ENCODE measurements at regions not wholly inside any gene's neighbourhood (a gene's known extent, or its start where the extent isn't known, plus 50 kb on each side); places are given as distances from the start of the nearest gene placed in this dataset.
"Not testable (repeated sequence)": the region's sequence is repeated elsewhere in the genome, so short reads cannot be mapped to it uniquely, and the experiment has no call there.

- ATAC-seq (no peak), DNase-seq (no peak)
Observed at GRCh38 chr14:56351861-56352260, 227.7 kb upstream of the TMEM260 start.

GRCh38 chr14:56352999-56353398, 226.6 kb upstream of the TMEM260 start:
- ATAC-seq (no peak), DNase-seq (no peak)

GRCh38 chr14:56357428-56357827, 222.2 kb upstream of the TMEM260 start:
- no peak for DNase-seq
- ATAC-seq: no peak

- no peak for DNase-seq
- no peak for ATAC-seq
Observed at GRCh38 chr14:56358275-56358674, 221.3 kb upstream of the TMEM260 start.

GRCh38 chr14:56358851-56359614, 220.6 kb upstream of the TMEM260 start:
- peak; percentile 71 for ATAC-seq
- no peak for DNase-seq

GRCh38 chr14:56365663-56366062, 213.9 kb upstream of the TMEM260 start:
- ATAC-seq: not testable (repeated sequence)

GRCh38 chr14:56367416-56367815, 212.2 kb upstream of the TMEM260 start:
- ATAC-seq: no peak
- DNase-seq: no peak

More at GRCh38 chr14:56365663-56366062, 213.9 kb upstream of the TMEM260 start:
- not testable (repeated sequence) for DNase-seq

GRCh38 chr14:56371737-56372136, 207.9 kb upstream of the TMEM260 start:
- ATAC-seq (no peak), DNase-seq (no peak)

GRCh38 chr14:56374421-56374820, 205.2 kb upstream of the TMEM260 start:
- DNase-seq: no peak
- ATAC-seq: no peak

GRCh38 chr14:56378046-56378445, 201.6 kb upstream of the TMEM260 start:
- ATAC-seq: no peak
- no peak for DNase-seq

- ATAC-seq (no peak), DNase-seq (no peak)
Observed at GRCh38 chr14:56378475-56378877, 201.1 kb upstream of the TMEM260 start.

- DNase-seq (no peak), ATAC-seq (no peak)
Observed at GRCh38 chr14:56379956-56380355, 199.6 kb upstream of the TMEM260 start.

- DNase-seq (no peak), ATAC-seq (no peak)
Observed at GRCh38 chr14:56386024-56386423, 193.6 kb upstream of the TMEM260 start.

GRCh38 chr14:56390859-56391258, 188.7 kb upstream of the TMEM260 start:
- DNase-seq (no peak), ATAC-seq (no peak)

GRCh38 chr14:56394826-56395530, 184.6 kb upstream of the TMEM260 start:
- ATAC-seq: no peak
- no peak for DNase-seq

- DNase-seq: no peak
- ATAC-seq: no peak
Observed at GRCh38 chr14:56400109-56400825, 179.3 kb upstream of the TMEM260 start.

- ATAC-seq (no peak), DNase-seq (no peak)
Observed at GRCh38 chr14:56412468-56413434, 166.8 kb upstream of the TMEM260 start.

- DNase-seq (no peak), ATAC-seq (no peak)
Observed at GRCh38 chr14:56413721-56414120, 165.9 kb upstream of the TMEM260 start.

GRCh38 chr14:56414236-56414635, 165.4 kb upstream of the TMEM260 start:
- ATAC-seq: no peak
- no peak for DNase-seq

GRCh38 chr14:56416213-56416612, 163.4 kb upstream of the TMEM260 start:
- no peak for DNase-seq
- peak; percentile 50 for ATAC-seq

- DNase-seq (no peak), ATAC-seq (peak; percentile 9)
Observed at GRCh38 chr14:56417173-56417572, 162.4 kb upstream of the TMEM260 start.

GRCh38 chr14:56419750-56420149, 159.8 kb upstream of the TMEM260 start:
- ATAC-seq: no peak
- no peak for DNase-seq
